Muscle of leg (tissue), 3 donors: ENCODE measurements at regions not wholly inside any gene's neighbourhood (a gene's known extent, or its start where the extent isn't known, plus 50 kb on each side); places are given as distances from the start of the nearest gene placed in this dataset.
"Not testable (repeated sequence)": the region's sequence is repeated elsewhere in the genome, so short reads cannot be mapped to it uniquely, and the experiment has no call there.

Experiments used
- DNase-seq: peaks from one replicate; pipeline ENCODE4 v3.0.0; 2013
- H3K27ac ChIP-seq: one replicate; pipeline ENCODE4 v1.5.1; 2013; ENCODE audit warnings: mild to moderate bottlenecking, low read length, control low read depth
- H3K27me3 ChIP-seq: one replicate; pipeline ENCODE4 v1.6.1; 2013; ENCODE audit warnings: low read length; ENCODE audit not compliant: control insufficient read depth, insufficient read depth
- H3K36me3 ChIP-seq: one replicate; pipeline ENCODE4 v1.6.1; 2013; ENCODE audit warnings: low read length; ENCODE audit not compliant: control insufficient read depth, insufficient read depth
- H3K4me1 ChIP-seq: one replicate; pipeline ENCODE4 v1.6.1; 2013; ENCODE audit warnings: low read length; ENCODE audit not compliant: control insufficient read depth, insufficient read depth
- H3K4me3 ChIP-seq: one replicate; pipeline ENCODE4 v1.5.1; 2013; ENCODE audit warnings: low read length, control low read depth
- H3K9me3 ChIP-seq: replicated peaks from 2 replicates; pipeline ENCODE4 v1.6.1; 2013; ENCODE audit warnings: low read depth, low read length; ENCODE audit not compliant: control insufficient read depth
- WGBS: methylation state at CpG from one replicate; pipeline ENCODE4 v1.1.5; 2013; ENCODE audit warnings: missing lambda C conversion rate; ENCODE audit not compliant: insufficient coverage; 5-methylcytosine and 5-hydroxymethylcytosine counted together

DNA sequence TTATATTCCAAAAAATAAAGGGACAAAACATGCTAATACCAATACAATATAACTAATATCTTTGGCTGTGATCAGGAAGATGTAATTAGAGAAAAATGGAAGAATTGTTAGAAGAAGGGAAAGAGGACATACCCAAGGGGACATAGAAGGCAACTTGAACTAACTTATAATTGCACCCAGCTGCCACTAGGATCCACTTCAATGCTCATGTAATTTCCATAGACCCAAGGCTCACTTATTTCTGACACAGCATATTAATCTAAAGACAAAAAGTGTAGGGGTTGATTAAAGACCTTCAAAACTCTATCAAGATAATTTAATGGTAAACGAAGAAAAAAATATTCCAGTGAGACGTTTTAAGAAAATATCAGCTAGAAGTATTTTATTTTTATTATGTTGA lies 396.0 kb upstream of the ADGRB3 start:
- no peak overlapping the region for H3K27ac ChIP-seq
- H3K4me1 ChIP-seq: no peaks in the 10 kb centered on the region
- H3K36me3 ChIP-seq: no peaks in the 10 kb centered on the region
- H3K27me3 ChIP-seq: no peaks in the 10 kb centered on the region
- no peak for DNase-seq
- H3K9me3 ChIP-seq: no peaks in the 10 kb centered on the region
- no CpG with 5 or more reads among the region's 2 CpGs for WGBS
- no peak overlapping the region for H3K4me3 ChIP-seq

DNA sequence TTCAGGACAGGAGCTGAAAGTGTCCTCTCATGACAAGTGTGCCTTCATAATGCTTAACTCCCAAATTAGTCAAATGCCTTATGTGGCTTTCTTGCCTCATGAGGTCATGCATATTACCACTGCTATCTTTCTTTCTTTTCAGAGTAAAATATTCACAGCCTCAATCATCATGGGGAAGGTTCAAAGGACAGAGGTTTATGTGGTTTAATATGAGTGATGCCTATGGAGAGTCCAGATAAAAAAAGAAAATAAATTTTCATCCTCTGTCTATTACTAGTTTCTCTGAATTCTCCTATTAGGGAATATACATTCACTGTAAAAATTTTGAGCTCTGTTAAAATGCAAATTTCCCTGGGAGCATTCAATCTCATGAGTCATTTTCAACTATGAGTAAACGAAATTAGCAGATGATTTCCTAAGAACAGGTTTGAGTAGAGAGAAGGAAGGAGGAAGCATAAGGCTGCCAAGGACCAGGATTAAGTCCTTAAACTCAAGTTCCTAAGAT lies 396.9 kb upstream of the ADGRB3 start:
- no peak for DNase-seq

DNA sequence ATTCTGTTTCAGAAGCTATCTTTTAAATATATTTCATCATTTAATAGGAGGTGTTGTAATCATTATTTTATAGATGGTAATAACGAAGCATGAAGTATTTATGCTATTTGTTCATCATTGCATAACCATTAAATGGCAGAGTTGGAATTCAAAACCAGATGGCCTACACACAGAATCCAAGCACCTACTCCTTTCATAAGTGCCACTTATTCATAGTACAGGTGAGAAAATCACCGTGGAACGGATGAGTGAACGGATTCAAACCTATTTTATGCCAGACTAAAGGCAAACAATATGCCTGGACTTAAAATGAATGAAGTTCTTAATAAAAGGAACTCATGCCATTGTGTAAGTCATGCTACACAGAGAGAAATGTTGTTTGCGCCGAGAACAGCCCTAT lies 397.9 kb upstream of the ADGRB3 start:
- H3K27ac ChIP-seq: no peak overlapping the region
- H3K9me3 ChIP-seq: no peaks in the 10 kb centered on the region
- H3K27me3 ChIP-seq: no peaks in the 10 kb centered on the region
- H3K4me3 ChIP-seq: no peak overlapping the region
- no peak for DNase-seq
- H3K4me1 ChIP-seq: no peaks in the 10 kb centered on the region
- 100% methylated on average over 1 of the region's 6 CpGs for WGBS
- H3K36me3 ChIP-seq: no peaks in the 10 kb centered on the region

More for the DNA sequence above, 396.9 kb upstream of the ADGRB3 start:
- Histone ChIP-seq H3K36me3 (no peaks in the 10 kb centered on the region), H3K27ac (no peak overlapping the region), H3K9me3 (no peaks in the 10 kb centered on the region), H3K4me3 (no peak overlapping the region), H3K27me3 (no peaks in the 10 kb centered on the region), H3K4me1 (no peaks in the 10 kb centered on the region)
- 40% methylated on average over 1 of the region's 1 CpG for WGBS

DNA sequence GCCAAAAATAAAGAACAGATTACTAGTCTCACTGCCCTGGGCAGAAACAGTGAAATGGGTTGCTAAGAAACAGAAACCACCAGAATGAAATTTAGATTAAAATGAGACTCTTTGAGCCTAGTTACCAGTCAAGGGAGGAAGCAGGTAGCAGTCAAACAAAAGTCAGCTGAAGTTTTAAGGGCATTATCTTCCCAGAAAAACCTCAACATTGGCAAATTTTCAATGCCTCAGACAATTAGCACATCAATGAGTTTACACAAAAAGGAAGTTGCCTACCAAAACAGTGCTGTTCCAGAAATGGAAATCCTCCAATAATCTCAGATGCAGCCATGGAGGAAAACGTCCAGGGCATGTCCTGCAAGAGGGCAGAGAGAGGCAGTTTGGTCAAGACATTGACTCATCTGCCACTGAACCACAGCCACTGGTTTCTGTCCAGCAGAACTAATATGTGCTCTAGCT lies 399.7 kb upstream of the ADGRB3 start:
- WGBS: 43% methylated on average over 1 of the region's 1 CpG
- H3K4me1 ChIP-seq: no peaks in the 10 kb centered on the region

DNA sequence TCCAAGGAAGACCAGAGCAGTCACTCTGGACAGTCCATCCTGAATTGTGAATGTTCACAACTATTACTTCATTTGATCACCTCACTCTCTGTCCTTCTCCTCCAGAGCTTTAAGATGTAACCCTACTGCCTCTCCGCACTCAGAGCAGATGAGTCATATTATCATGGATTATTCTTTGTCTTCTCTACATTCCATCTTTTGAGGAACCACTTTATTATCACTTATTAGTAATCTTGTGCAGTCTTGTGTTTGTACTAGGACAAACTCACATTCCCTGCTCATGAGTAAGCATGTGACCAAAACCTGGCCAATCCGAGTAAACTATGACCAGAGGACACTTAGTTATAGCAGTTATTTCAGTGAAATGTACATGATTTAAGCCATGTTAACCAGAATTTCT lies 401.5 kb upstream of the ADGRB3 start:
- Histone ChIP-seq H3K4me1 (no peaks in the 10 kb centered on the region), H3K27ac (no peak overlapping the region), H3K4me3 (no peak overlapping the region), H3K9me3 (no peaks in the 10 kb centered on the region), H3K27me3 (no peaks in the 10 kb centered on the region), H3K36me3 (no peaks in the 10 kb centered on the region)
- WGBS: 100% methylated on average over 1 of the region's 2 CpGs
- no peak for DNase-seq

More for the DNA sequence above, 399.7 kb upstream of the ADGRB3 start:
- Histone ChIP-seq H3K9me3 (no peaks in the 10 kb centered on the region), H3K36me3 (no peaks in the 10 kb centered on the region), H3K27ac (no peak overlapping the region), H3K4me3 (no peak overlapping the region), H3K27me3 (no peaks in the 10 kb centered on the region)
- DNase-seq: no peak

DNA sequence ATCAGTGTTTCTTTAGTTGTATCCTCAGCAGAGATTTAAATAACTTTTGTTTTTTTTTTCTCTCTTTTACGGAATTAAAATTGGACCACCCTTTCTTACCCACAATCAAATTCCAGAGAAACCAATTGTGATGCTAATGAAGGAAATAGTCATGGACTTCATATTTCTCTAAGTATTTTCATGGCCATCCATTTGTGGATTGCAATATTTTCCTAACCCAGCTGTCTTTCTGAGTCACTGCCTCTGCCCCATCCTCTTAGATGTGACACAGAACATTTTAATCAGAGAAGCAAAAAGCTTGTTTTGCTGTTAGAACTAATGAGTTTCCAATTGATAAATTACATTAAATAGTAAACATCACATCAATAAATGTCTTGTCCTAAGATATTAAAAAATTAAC lies 405.5 kb upstream of the ADGRB3 start:
- no peaks in the 10 kb centered on the region for H3K9me3 ChIP-seq
- no peaks in the 10 kb centered on the region for H3K4me1 ChIP-seq
- H3K27me3 ChIP-seq: no peaks in the 10 kb centered on the region
- no peaks in the 10 kb centered on the region for H3K36me3 ChIP-seq
- no peak overlapping the region for H3K4me3 ChIP-seq
- DNase-seq: no peak
- H3K27ac ChIP-seq: no peak overlapping the region
- no CpG with 5 or more reads among the region's 1 CpG for WGBS

DNA sequence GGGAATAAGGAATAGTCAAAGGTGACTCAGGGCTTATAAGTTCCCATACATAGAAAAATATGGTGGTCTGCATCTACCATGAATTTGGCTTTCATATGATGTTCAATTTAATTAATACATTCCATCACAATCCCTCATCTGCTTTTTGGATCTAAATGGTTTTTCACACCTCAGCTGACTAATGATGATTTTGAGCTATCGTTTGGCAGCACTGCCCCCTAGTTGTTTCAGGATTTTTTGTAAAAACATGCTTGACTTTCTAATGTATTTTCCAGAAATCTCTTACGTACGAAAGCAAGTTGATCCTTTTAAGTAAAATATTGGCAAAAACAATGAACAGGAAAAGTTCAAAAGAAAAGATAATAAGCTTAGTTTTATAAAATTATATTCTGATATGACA lies 408.6 kb upstream of the ADGRB3 start:
- WGBS: no CpG with 5 or more reads among the region's 3 CpGs
- DNase-seq: peak; percentile 2
- Histone ChIP-seq H3K36me3 (no peaks in the 10 kb centered on the region), H3K9me3 (no peaks in the 10 kb centered on the region), H3K4me1 (no peaks in the 10 kb centered on the region), H3K4me3 (no peak overlapping the region), H3K27me3 (no peaks in the 10 kb centered on the region), H3K27ac (no peak overlapping the region)

DNA sequence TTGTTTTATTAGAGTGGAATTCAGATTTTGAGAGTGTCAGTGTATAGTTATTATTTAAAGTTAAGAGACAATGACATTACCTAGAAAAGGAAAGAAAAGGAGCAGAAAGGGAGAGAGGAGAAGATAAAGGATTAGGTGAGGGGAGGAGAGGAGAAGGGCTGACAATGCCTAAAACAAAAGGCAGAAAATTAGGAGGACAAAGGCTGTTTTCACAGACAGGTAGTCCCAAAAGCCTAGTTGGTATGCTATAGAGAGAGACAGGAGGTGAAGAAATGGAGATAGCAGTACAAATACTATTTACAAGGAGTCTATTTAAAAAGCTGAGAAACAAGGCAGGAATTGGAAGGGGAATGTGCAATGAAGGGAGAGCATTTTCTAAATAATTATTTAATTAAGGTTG lies 409.4 kb upstream of the ADGRB3 start:
- DNase-seq: no peak
- H3K4me3 ChIP-seq: no peak overlapping the region
- H3K27ac ChIP-seq: no peak overlapping the region
- no peaks in the 10 kb centered on the region for H3K36me3 ChIP-seq
- no peaks in the 10 kb centered on the region for H3K27me3 ChIP-seq
- H3K4me1 ChIP-seq: no peaks in the 10 kb centered on the region
- no peaks in the 10 kb centered on the region for H3K9me3 ChIP-seq

DNA sequence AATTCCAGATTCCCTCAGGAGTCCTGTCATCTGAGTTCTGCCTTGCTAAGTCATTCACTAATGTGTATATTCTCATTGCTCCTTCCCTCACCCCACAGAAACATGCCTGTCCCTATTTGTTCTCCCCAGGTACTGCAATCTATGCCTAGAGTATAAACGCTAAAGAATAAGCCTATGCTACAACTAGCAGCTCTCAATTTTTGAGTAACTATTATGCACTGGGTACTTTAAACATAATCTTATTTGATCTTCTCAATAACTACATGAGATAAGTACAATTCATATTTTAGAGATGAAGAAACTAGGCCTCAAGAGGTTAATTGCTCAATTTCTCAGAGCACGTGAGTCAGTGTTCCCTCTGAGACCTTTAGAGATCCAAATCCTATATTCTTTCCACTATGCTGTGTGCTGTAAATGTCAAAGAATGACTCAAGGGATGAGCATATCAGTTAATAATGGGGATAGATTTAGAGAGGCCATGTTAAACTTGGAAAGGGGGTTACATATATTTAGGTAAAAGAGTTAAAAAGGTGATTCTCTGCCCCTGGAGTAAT lies 423.8 kb upstream of the ADGRB3 start:
- no peaks in the 10 kb centered on the region for H3K36me3 ChIP-seq
- no CpG with 5 or more reads among the region's 2 CpGs for WGBS
- no peak overlapping the region for H3K4me3 ChIP-seq
- no peaks in the 10 kb centered on the region for H3K4me1 ChIP-seq
- H3K9me3 ChIP-seq: peaks cover 8% of the 10 kb centered on the region
- DNase-seq: no peak
- no peak overlapping the region for H3K27ac ChIP-seq
- H3K27me3 ChIP-seq: no peaks in the 10 kb centered on the region

DNA sequence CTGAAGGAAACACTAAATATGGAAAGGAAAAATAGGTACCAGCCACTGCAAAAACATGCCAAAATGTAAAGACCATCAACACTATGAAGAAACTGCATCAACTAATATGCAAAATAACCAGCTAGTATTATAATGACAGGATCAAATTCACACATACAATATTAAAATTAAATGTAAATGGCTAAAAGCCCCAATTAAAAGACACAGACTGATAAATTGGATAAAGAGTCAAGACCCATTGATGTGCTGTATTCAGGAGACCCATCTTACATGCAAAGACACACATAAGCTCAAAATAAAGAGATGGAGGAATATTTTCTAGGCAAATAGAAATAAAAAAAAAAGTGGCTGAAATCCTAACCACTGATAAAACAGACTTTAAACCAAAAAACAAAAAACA lies 427.5 kb upstream of the ADGRB3 start:
- not testable (repeated sequence) for H3K27ac ChIP-seq, DNase-seq, H3K27me3 ChIP-seq, H3K36me3 ChIP-seq, H3K4me3 ChIP-seq, H3K4me1 ChIP-seq
- H3K9me3 ChIP-seq: peaks cover 17% of the 10 kb centered on the region

DNA sequence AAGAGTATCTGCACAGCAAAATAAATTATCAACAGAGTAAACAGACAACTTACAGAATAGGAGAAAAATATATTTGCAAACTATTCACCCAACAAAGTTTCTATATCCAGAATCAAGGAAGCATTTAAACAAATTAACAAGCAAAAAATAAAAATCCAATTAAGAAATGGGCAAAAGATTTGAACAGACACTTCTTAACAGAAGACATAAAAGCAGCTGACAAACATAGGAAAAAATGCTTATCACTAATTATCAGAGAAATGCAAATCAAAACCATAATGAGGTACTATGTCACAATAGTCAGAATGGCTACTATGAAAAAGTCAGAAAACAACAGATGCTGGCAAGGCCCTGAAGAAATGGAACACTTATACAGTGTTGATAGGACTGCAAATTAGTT lies 434.2 kb upstream of the ADGRB3 start:
- no peak overlapping the region for H3K4me3 ChIP-seq
- H3K4me1 ChIP-seq: no peaks in the 10 kb centered on the region
- no peaks in the 10 kb centered on the region for H3K36me3 ChIP-seq
- no peak overlapping the region for H3K27ac ChIP-seq
- no peak for DNase-seq
- no peaks in the 10 kb centered on the region for H3K27me3 ChIP-seq
- peaks cover 7% of the 10 kb centered on the region for H3K9me3 ChIP-seq
